DND-41 (cell line): ENCODE measurements at regions not wholly inside any gene's neighbourhood (a gene's known extent, or its start where the extent isn't known, plus 50 kb on each side); places are given as distances from the start of the nearest gene placed in this dataset.

Experiments
- ATAC-seq: fragments of 200-7000 bp; cut with Tn5 transposase; 3 replicates; pipeline ENCODE4 v1.9.1; 2021; ENCODE audit warnings: low read depth; ENCODE audit not compliant: insufficient read depth
- DNase-seq: peaks from one replicate; pipeline ENCODE4 v3.0.0-alpha.2; 2020
- H2AFZ ChIP-seq: 2 replicates; pipeline ENCODE4 v1.6.0; 2012; ENCODE audit warnings: low read depth, low read length
- H3K27ac ChIP-seq: 2 replicates; pipeline ENCODE4 v1.5.1; 2012; ENCODE audit warnings: low read length, inconsistent platforms
- H3K27me3 ChIP-seq: fragments of 200-600 bp; sonication (generic); 2 replicates; pipeline ENCODE4 v1.6.0; 2012; ENCODE audit warnings: low read length, mild to moderate bottlenecking, inconsistent platforms; ENCODE audit not compliant: insufficient read depth, poor library complexity
- H3K36me3 ChIP-seq: 2 replicates; pipeline ENCODE4 v1.5.1; 2012; ENCODE audit warnings: low read length, inconsistent platforms; ENCODE audit not compliant: insufficient read depth
- H3K4me1 ChIP-seq: 2 replicates; pipeline ENCODE4 v1.5.1; 2012; ENCODE audit warnings: mild to moderate bottlenecking, low read length; ENCODE audit not compliant: insufficient read depth
- H3K4me2 ChIP-seq: 2 replicates; pipeline ENCODE4 v1.6.0; 2012; ENCODE audit warnings: mild to moderate bottlenecking, moderate library complexity, low read length, inconsistent platforms; ENCODE audit not compliant: insufficient read depth
- H3K4me3 ChIP-seq, 2 experiments: fragments of 200-600 bp in 1 of 2; shearing (Covaris generic) in 1 of 2; 2 replicates each; pipeline ENCODE4 v1.5.1; 2012 to 2016; ENCODE audit warnings: inconsistent platforms in 2 of 2, low read length in 2 of 2, mild to moderate bottlenecking in 2 of 2, low read depth in 1 of 2, moderate library complexity in 1 of 2
- H3K79me2 ChIP-seq: 2 replicates; pipeline ENCODE4 v1.6.0; 2012; ENCODE audit warnings: low read length, inconsistent platforms; ENCODE audit not compliant: insufficient read depth
- H3K9ac ChIP-seq: 2 replicates; pipeline ENCODE4 v1.6.0; 2012; ENCODE audit warnings: low read depth, mild to moderate bottlenecking, inconsistent platforms, low read length, moderate library complexity
- H3K9me3 ChIP-seq: 2 replicates; pipeline ENCODE4 v1.5.1; 2012; ENCODE audit warnings: low read length, moderate library complexity, mild to moderate bottlenecking, inconsistent platforms; ENCODE audit not compliant: insufficient read depth, severe bottlenecking
- H4K20me1 ChIP-seq: 2 replicates; pipeline ENCODE4 v1.6.0; 2012; ENCODE audit warnings: low read length; ENCODE audit not compliant: insufficient read depth
- EZH2 ChIP-seq: IDR thresholded peaks from 3 replicates; pipeline ENCODE4 v1.6.1; 2012; ENCODE audit warnings: borderline replicate concordance, low read depth, mild to moderate bottlenecking, moderate library complexity, low read length, inconsistent platforms; ENCODE audit not compliant: severe bottlenecking
- TF ChIP-seq, protein P1 (sequence below): IDR thresholded peaks from 2 replicates; pipeline ENCODE4 v1.5.1; 2012; ENCODE audit warnings: borderline replicate concordance, low read length, moderate library complexity, mild to moderate bottlenecking; ENCODE audit not compliant: poor library complexity, severe bottlenecking; ENCODE audit errors: extremely low read depth

DNA sequence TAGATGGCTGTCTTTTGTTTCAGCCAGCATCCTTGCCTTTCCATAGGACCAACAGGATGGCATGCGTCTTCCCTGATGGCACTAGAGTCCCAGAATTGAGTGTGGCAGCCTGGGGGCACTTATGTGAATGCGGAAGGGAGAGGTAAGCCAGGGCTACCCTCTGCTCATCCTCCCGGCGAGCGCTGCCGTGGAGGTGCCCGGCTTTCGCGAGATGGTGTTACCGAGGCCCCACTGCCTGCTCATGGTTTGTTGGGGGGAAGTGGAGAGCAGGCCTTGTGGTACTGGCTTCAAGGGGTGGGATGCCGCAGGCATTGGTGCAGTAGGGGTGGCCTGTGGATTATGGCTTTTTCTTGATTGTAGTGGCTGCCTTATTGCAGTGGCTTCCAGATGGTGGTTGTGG is 174.3 kb downstream of the AACS start:
- H3K27me3 ChIP-seq = peaks cover 5% of the 10 kb centered on the region
- no peak overlapping the region for H3K27ac ChIP-seq
- no peaks in the 10 kb centered on the region for H3K79me2 ChIP-seq
- no peaks in the 10 kb centered on the region for H4K20me1 ChIP-seq
- H3K9ac ChIP-seq = no peak overlapping the region
- no peak for TF ChIP-seq EZH2
- TF ChIP-seq, protein P1, sequence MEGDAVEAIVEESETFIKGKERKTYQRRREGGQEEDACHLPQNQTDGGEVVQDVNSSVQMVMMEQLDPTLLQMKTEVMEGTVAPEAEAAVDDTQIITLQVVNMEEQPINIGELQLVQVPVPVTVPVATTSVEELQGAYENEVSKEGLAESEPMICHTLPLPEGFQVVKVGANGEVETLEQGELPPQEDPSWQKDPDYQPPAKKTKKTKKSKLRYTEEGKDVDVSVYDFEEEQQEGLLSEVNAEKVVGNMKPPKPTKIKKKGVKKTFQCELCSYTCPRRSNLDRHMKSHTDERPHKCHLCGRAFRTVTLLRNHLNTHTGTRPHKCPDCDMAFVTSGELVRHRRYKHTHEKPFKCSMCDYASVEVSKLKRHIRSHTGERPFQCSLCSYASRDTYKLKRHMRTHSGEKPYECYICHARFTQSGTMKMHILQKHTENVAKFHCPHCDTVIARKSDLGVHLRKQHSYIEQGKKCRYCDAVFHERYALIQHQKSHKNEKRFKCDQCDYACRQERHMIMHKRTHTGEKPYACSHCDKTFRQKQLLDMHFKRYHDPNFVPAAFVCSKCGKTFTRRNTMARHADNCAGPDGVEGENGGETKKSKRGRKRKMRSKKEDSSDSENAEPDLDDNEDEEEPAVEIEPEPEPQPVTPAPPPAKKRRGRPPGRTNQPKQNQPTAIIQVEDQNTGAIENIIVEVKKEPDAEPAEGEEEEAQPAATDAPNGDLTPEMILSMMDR = no peak
- ATAC-seq = no peak
- H3K4me2 ChIP-seq = no peak overlapping the region
- H3K4me3 ChIP-seq = no peak overlapping the region
- no peaks in the 10 kb centered on the region for H3K4me1 ChIP-seq
- H3K36me3 ChIP-seq = no peaks in the 10 kb centered on the region
- H2AFZ ChIP-seq = no peak overlapping the region
- no peak for DNase-seq
- H3K9me3 ChIP-seq = no peaks in the 10 kb centered on the region

DNA sequence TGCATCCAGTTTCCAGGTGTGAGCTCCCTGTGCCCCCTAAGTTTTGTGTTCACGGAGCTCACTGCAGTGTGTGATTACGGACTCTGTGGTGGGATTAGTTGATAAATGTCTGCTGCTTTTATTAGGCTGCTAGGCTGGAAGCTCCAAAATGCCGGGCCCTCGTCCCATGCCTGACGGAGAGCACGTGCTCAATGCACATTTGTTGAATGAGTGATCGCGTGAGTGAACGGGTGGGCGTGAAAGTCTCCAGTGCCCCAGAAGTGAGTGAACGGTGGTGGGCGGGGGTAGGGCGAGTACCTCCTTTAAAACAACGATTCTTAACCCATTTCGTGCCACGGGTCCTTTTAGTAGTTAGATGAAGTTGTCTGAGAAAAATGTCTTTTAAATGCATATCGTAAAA is 175.5 kb downstream of the AACS start:
- Histone ChIP-seq H3K79me2 (no peaks in the 10 kb centered on the region), H4K20me1 (no peaks in the 10 kb centered on the region), H3K4me2 (no peak overlapping the region), H3K9ac (no peak overlapping the region), H3K4me1 (no peaks in the 10 kb centered on the region), H3K27ac (no peak overlapping the region), H3K4me3 (no peak overlapping the region), H3K36me3 (no peaks in the 10 kb centered on the region), H3K27me3 (peaks cover 9% of the 10 kb centered on the region), H2AFZ (no peak overlapping the region), H3K9me3 (no peaks in the 10 kb centered on the region)
- TF ChIP-seq, protein P1 = no peak
- no peak for TF ChIP-seq EZH2
- DNase-seq = no peak
- no peak for ATAC-seq

DNA sequence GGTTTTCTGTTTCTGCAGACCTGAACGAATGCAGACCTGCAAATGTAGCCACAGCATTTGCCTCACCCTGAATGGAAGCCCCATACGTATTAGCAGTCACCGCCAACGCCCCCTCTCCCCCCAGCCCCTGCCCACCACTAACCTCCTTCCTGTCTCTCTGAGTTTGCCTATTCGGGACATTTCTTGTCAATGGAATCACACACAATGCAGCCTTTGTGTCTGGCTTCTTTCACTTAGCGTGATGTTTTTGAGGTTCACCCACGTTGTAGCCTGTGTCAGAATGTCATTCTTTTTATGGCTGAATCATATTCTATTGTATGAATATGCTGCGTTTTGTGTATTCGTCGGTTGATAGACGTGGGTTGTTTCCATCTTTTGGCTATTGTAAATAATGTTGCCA is 178.6 kb downstream of the AACS start:
- TF ChIP-seq, protein P1 = no peak
- no peak for TF ChIP-seq EZH2
- no peak overlapping the region for H2AFZ ChIP-seq
- no peak overlapping the region for H3K4me2 ChIP-seq
- no peak overlapping the region for H3K4me3 ChIP-seq
- no peak overlapping the region for H3K27ac ChIP-seq
- no peaks in the 10 kb centered on the region for H3K4me1 ChIP-seq
- no peak overlapping the region for H3K9ac ChIP-seq
- no peaks in the 10 kb centered on the region for H4K20me1 ChIP-seq
- peaks cover 14% of the 10 kb centered on the region for H3K27me3 ChIP-seq
- ATAC-seq (no peak), DNase-seq (no peak)
- H3K36me3 ChIP-seq = no peaks in the 10 kb centered on the region
- H3K9me3 ChIP-seq = no peaks in the 10 kb centered on the region
- H3K79me2 ChIP-seq = no peaks in the 10 kb centered on the region

DNA sequence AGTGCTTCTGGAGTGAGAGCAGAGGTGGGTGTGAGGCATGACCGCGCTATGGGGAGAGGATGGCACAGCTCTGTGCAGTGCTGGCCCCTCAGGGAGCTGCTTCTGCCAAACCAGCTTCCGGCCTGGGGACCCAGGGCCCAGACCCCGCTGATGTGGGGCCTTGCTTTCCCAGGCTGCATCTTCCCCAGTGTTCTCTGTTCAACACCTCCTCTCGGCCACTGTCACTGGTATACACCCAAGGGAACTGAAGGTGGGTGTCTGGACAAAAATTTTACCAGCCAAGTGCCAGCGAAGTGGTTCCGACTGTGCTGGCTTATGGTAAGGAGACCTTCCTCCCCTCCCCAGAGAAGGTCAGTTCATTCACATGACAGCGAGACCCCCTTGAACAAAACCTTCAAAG is 179.1 kb downstream of the AACS start:
- no peak for TF ChIP-seq EZH2
- TF ChIP-seq, protein P1 = no peak
- H3K4me1 ChIP-seq = no peaks in the 10 kb centered on the region
- DNase-seq (no peak), ATAC-seq (no peak)
- H2AFZ ChIP-seq = no peak overlapping the region
- H3K36me3 ChIP-seq = no peaks in the 10 kb centered on the region
- H3K9ac ChIP-seq = no peak overlapping the region
- peaks cover 15% of the 10 kb centered on the region for H3K27me3 ChIP-seq
- H3K27ac ChIP-seq = no peak overlapping the region
- no peaks in the 10 kb centered on the region for H3K79me2 ChIP-seq
- no peak overlapping the region for H3K4me2 ChIP-seq
- no peaks in the 10 kb centered on the region for H4K20me1 ChIP-seq
- H3K9me3 ChIP-seq = no peaks in the 10 kb centered on the region
- H3K4me3 ChIP-seq = no peak overlapping the region
